CD14-positive monocyte (primary cell): ENCODE measurements at regions not wholly inside any gene's neighbourhood (a gene's known extent, or its start where the extent isn't known, plus 50 kb on each side); places are given as distances from the start of the nearest gene placed in this dataset.
"Not testable (repeated sequence)": the region's sequence is repeated elsewhere in the genome, so short reads cannot be mapped to it uniquely, and the experiment has no call there.

Source experiments
- DNase-seq, 3 donors: peaks; one replicate each; pipeline ENCODE4 v3.0.0-alpha.2; 2011 to 2022
- H2AFZ ChIP-seq: 2 replicates; pipeline ENCODE4 v1.6.0; 2012; ENCODE audit warnings: mild to moderate bottlenecking, low read depth, low read length, inconsistent platforms; ENCODE audit not compliant: insufficient read depth, poor library complexity, severe bottlenecking
- H3K27ac ChIP-seq, 2 donors: 1 replicate in 1 of 2; 2 replicates in 1 of 2; pipeline ENCODE4 v1.5.1; 2012 to 2013; ENCODE audit warnings: low read length in 2 of 2, control low read depth in 1 of 2, inconsistent platforms in 1 of 2, low read depth in 1 of 2, mild to moderate bottlenecking in 1 of 2
- H3K27me3 ChIP-seq, 2 donors: one replicate each; pipeline versions ENCODE4 v1.6.0 to v1.6.1; 2011 to 2013; ENCODE audit warnings: low read length in 2 of 2; ENCODE audit not compliant: control insufficient read depth in 2 of 2, insufficient read depth in 2 of 2
- H3K36me3 ChIP-seq, 2 donors: replicated peaks in 1 of 2; 1 replicate in 1 of 2; 2 replicates in 1 of 2; pipeline versions ENCODE4 v1.5.1 to v1.6.1; 2012 to 2013; ENCODE audit warnings: low read length in 2 of 2, control low read depth in 1 of 2, inconsistent platforms in 1 of 2, mild to moderate bottlenecking in 1 of 2; ENCODE audit not compliant: insufficient read depth in 2 of 2, control insufficient read depth in 1 of 2
- H3K4me1 ChIP-seq, 2 donors: 1 replicate in 1 of 2; 2 replicates in 1 of 2; pipeline versions ENCODE4 v1.5.1 to v1.6.1; 2012 to 2013; ENCODE audit warnings: low read length in 2 of 2, control low read depth in 1 of 2, inconsistent platforms in 1 of 2, mild to moderate bottlenecking in 1 of 2, moderate library complexity in 1 of 2; ENCODE audit not compliant: insufficient read depth in 2 of 2, control insufficient read depth in 1 of 2
- H3K4me2 ChIP-seq: replicated peaks from 2 replicates; pipeline ENCODE3; 2012; ENCODE audit warnings: low read length, moderate library complexity, mild to moderate bottlenecking; ENCODE audit not compliant: poor library complexity, severe bottlenecking; ENCODE audit errors: extremely low read depth
- H3K4me3 ChIP-seq, 3 experiments: fragments of 200-600 bp in 1 of 3; sonication (generic) in 1 of 3; replicated peaks in 1 of 3; 1 replicate in 2 of 3; 2 replicates in 1 of 3; pipeline ENCODE4 v1.5.1; 2011 to 2013; ENCODE audit warnings: low read length in 3 of 3, mild to moderate bottlenecking in 3 of 3, control low read depth in 2 of 3, low read depth in 2 of 3, inconsistent platforms in 1 of 3, moderate library complexity in 1 of 3
- H3K79me2 ChIP-seq: 2 replicates; pipeline ENCODE4 v1.6.0; 2012; ENCODE audit warnings: mild to moderate bottlenecking, control low read depth, inconsistent platforms, low read length, moderate library complexity; ENCODE audit not compliant: insufficient read depth
- H3K9ac ChIP-seq: 2 replicates; pipeline ENCODE4 v1.6.0; 2017; ENCODE audit warnings: low read length, mild to moderate bottlenecking; ENCODE audit not compliant: insufficient read depth, poor library complexity, severe bottlenecking
- H3K9me3 ChIP-seq, 2 donors: replicated peaks in 1 of 2; 1 replicate in 1 of 2; 2 replicates in 1 of 2; pipeline versions ENCODE4 v1.5.1 to v1.6.1; 2012 to 2013; ENCODE audit warnings: low read length in 2 of 2, control low read depth in 1 of 2; ENCODE audit not compliant: control insufficient read depth in 1 of 2, insufficient read depth in 1 of 2
- H4K20me1 ChIP-seq: 2 replicates; pipeline ENCODE4 v1.6.0; 2012; ENCODE audit warnings: mild to moderate bottlenecking, low read length, control low read depth, moderate library complexity; ENCODE audit not compliant: insufficient read depth
- H3K27ac Mint-ChIP-seq, 7 donors: one replicate each; pipeline ENCODE4 v1.8.0; 2020; ENCODE audit warnings: mild to moderate bottlenecking in 7 of 7, mixed read lengths in 7 of 7, moderate library complexity in 6 of 7, inconsistent platforms in 2 of 7
- H3K27me3 Mint-ChIP-seq, 3 donors: one replicate each; pipeline ENCODE4 v1.8.0; 2021 to 2022; ENCODE audit warnings: low read depth in 3 of 3, mild to moderate bottlenecking in 3 of 3, mixed read lengths in 3 of 3, moderate library complexity in 3 of 3, inconsistent platforms in 1 of 3
- H3K36me3 Mint-ChIP-seq, 2 donors: one replicate each; pipeline ENCODE4 v1.8.0; 2020; ENCODE audit warnings: mixed read lengths in 2 of 2, inconsistent platforms in 1 of 2, mild to moderate bottlenecking in 1 of 2
- H3K4me1 Mint-ChIP-seq: one replicate; pipeline ENCODE4 v1.8.0; 2020; ENCODE audit warnings: mild to moderate bottlenecking, mixed read lengths
- H3K4me3 Mint-ChIP-seq, 2 donors: one replicate each; pipeline ENCODE4 v1.8.0; 2020; ENCODE audit warnings: mild to moderate bottlenecking in 2 of 2, mixed read lengths in 2 of 2, moderate library complexity in 1 of 2
- H3K9me3 Mint-ChIP-seq, 7 donors: one replicate each; pipeline ENCODE4 v1.8.0; 2020 to 2022; ENCODE audit warnings: mixed read lengths in 7 of 7, mild to moderate bottlenecking in 6 of 7, moderate library complexity in 6 of 7, inconsistent platforms in 2 of 7
- WGBS: methylation state at CpG from one replicate; pipeline ENCODE4 v1.1.5; 2013; ENCODE audit warnings: missing lambda C conversion rate; ENCODE audit not compliant: insufficient coverage; 5-methylcytosine and 5-hydroxymethylcytosine counted together
- intact Hi-C, 2 donors: fragments of 100-400 bp; cut with micrococcal nuclease; formaldehyde crosslinking; loops; one replicate each; pipeline versions ENCODE4 v1.15.0 to v1.15.1; 2023
- TF ChIP-seq, protein P1 (sequence below): fragments of 200-600 bp; IDR thresholded peaks from one replicate; pipeline ENCODE4 v1.8.0; 2022; ENCODE audit warnings: antibody characterized with exemption, mild to moderate bottlenecking

DNA sequence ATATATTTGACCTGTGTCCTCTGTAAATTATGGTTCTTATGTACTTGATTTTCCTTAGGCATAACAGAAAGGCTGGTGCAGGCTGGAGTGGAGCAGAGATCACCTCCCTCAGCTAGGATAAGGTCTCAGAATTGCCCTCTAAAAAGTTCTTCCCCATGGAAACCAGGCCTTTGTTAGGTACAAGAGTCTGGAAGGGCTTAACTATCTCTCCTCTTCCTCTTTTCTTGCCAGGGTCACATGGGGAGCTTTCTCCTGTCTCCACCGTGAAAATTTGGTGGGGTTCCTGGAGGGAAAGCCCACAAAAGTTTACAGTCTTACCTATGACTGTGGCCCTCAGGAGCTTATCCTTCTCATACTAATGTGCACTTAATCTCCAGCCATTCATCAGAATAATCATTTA is 633.2 kb downstream of the MCTP2 start:
- H3K27me3 ChIP-seq, result no peaks in the 10 kb centered on the region
- Mint-ChIP-seq H3K4me1 (no peaks in the 10 kb centered on the region), H3K27ac (no peak overlapping the region), H3K27me3 (peaks cover 0 to 3% (median 2%) of the 10 kb centered on the region in 3 donors), H3K9me3 (peaks cover 4 to 21% (median 9%) of the 10 kb centered on the region in 7 donors), H3K36me3 (no peaks in the 10 kb centered on the region), H3K4me3 (no peak overlapping the region)
- no peaks in the 10 kb centered on the region for H3K36me3 ChIP-seq
- no peak overlapping the region for H2AFZ ChIP-seq
- H3K9ac ChIP-seq, result no peak overlapping the region
- H3K9me3 ChIP-seq, result peaks cover 0 to 14% of the 10 kb centered on the region in 2 donors
- intact Hi-C loops, result no loop called here
- DNase-seq, result no peak
- no CpG with 5 or more reads among the region's 1 CpG for WGBS
- TF ChIP-seq, protein P1, sequence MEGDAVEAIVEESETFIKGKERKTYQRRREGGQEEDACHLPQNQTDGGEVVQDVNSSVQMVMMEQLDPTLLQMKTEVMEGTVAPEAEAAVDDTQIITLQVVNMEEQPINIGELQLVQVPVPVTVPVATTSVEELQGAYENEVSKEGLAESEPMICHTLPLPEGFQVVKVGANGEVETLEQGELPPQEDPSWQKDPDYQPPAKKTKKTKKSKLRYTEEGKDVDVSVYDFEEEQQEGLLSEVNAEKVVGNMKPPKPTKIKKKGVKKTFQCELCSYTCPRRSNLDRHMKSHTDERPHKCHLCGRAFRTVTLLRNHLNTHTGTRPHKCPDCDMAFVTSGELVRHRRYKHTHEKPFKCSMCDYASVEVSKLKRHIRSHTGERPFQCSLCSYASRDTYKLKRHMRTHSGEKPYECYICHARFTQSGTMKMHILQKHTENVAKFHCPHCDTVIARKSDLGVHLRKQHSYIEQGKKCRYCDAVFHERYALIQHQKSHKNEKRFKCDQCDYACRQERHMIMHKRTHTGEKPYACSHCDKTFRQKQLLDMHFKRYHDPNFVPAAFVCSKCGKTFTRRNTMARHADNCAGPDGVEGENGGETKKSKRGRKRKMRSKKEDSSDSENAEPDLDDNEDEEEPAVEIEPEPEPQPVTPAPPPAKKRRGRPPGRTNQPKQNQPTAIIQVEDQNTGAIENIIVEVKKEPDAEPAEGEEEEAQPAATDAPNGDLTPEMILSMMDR, result no peak
- H3K4me2 ChIP-seq, result no peak overlapping the region
- no peaks in the 10 kb centered on the region for H4K20me1 ChIP-seq
- no peaks in the 10 kb centered on the region for H3K79me2 ChIP-seq
- H3K27ac ChIP-seq, result no peak overlapping the region
- no peak overlapping the region for H3K4me3 ChIP-seq
- no peaks in the 10 kb centered on the region for H3K4me1 ChIP-seq

DNA sequence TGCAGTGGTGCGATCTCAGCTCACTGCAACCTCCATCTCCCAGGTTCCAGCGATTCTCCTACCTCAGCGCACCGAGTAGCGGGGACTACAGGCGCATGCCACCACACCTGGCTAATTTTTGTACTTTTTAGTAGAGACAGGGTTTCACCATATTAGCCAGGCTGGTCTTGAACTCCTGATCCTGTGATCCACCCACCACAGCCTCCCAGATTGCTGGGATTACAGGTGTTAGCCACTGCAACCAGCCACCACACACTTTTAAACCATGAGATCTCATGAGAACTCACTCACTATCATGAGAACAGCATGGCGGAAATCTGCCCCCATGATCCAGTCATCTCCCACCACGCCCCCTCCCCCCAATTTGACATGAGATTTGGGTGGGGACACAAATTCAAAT is 636.9 kb downstream of the MCTP2 start:
- not testable (repeated sequence) for H2AFZ ChIP-seq, DNase-seq
- WGBS, result 94% methylated on average over 5 of the region's 8 CpGs

More for the DNA sequence above, 636.9 kb downstream of the MCTP2 start:
- H3K4me3 ChIP-seq, H3K36me3 ChIP-seq, H3K4me1 ChIP-seq, H3K27ac Mint-ChIP-seq, H3K79me2 ChIP-seq, H3K4me3 Mint-ChIP-seq, intact Hi-C loops, H4K20me1 ChIP-seq, H3K4me1 Mint-ChIP-seq, H3K4me2 ChIP-seq, H3K27me3 Mint-ChIP-seq, H3K27ac ChIP-seq, H3K36me3 Mint-ChIP-seq, H3K27me3 ChIP-seq, H3K9ac ChIP-seq: not testable (repeated sequence)
- peaks cover 0 to 13% of the 10 kb centered on the region in 2 donors for H3K9me3 ChIP-seq
- H3K9me3 Mint-ChIP-seq, result peaks cover 3 to 17% (median 7%) of the 10 kb centered on the region in 7 donors
